Fibroblast of lung (primary cell): ENCODE measurements at regions not wholly inside any gene's neighbourhood (a gene's known extent, or its start where the extent isn't known, plus 50 kb on each side); places are given as distances from the start of the nearest gene placed in this dataset.

Experiments
- DNase-seq, 2 donors: peaks; one replicate each; pipeline versions ENCODE4 v3.0.0 to v3.0.0-alpha.2; 2010; ENCODE audit warnings: low read depth in 2 of 2
- H2AFZ ChIP-seq: 2 replicates; pipeline ENCODE4 v1.5.1; 2012; ENCODE audit warnings: low read length, control low read depth, inconsistent platforms
- H3K27ac ChIP-seq: 2 replicates; pipeline ENCODE4 v1.5.1; 2011; ENCODE audit warnings: low read length, control low read depth; ENCODE audit not compliant: insufficient read depth
- H3K27me3 ChIP-seq: 2 replicates; pipeline ENCODE4 v1.5.1; 2011; ENCODE audit warnings: mild to moderate bottlenecking, low read length; ENCODE audit not compliant: control insufficient read depth, insufficient read depth
- H3K36me3 ChIP-seq: 2 replicates; pipeline ENCODE4 v1.5.1; 2011; ENCODE audit warnings: low read length; ENCODE audit not compliant: control insufficient read depth, insufficient read depth
- H3K4me1 ChIP-seq: 2 replicates; pipeline ENCODE4 v1.5.1; 2011; ENCODE audit warnings: low read length; ENCODE audit not compliant: control insufficient read depth, insufficient read depth; ENCODE audit errors: extremely low read depth
- H3K4me2 ChIP-seq: 2 replicates; pipeline ENCODE4 v1.5.1; 2011; ENCODE audit warnings: low read length, control low read depth; ENCODE audit not compliant: insufficient read depth; ENCODE audit errors: extremely low read depth
- H3K4me3 ChIP-seq, 4 experiments: fragments of 200-600 bp in 1 of 4; sonication (generic) in 1 of 4; replicated peaks in 1 of 4; 2 replicates each; pipeline ENCODE4 v1.5.1; 2011 to 2016; ENCODE audit warnings: low read length in 4 of 4, low read depth in 3 of 4, mild to moderate bottlenecking in 3 of 4, control low read depth in 2 of 4, inconsistent platforms in 1 of 4, mixed read lengths in 1 of 4; ENCODE audit not compliant: insufficient read depth in 1 of 4; ENCODE audit errors: control extremely low read depth in 1 of 4
- H3K79me2 ChIP-seq: 2 replicates; pipeline ENCODE4 v1.5.1; 2012; ENCODE audit warnings: mild to moderate bottlenecking, low read length, inconsistent platforms; ENCODE audit not compliant: control insufficient read depth, insufficient read depth
- H3K9ac ChIP-seq: 2 replicates; pipeline ENCODE4 v1.5.1; 2011; ENCODE audit warnings: mild to moderate bottlenecking, low read length, control low read depth; ENCODE audit not compliant: insufficient read depth
- H3K9me3 ChIP-seq: 2 replicates; pipeline ENCODE4 v1.5.1; 2012; ENCODE audit warnings: low read depth, low read length; ENCODE audit not compliant: control insufficient read depth, insufficient read depth
- H4K20me1 ChIP-seq: 2 replicates; pipeline ENCODE4 v1.5.1; 2011; ENCODE audit warnings: low read length; ENCODE audit not compliant: control insufficient read depth, insufficient read depth; ENCODE audit errors: extremely low read depth
- CTCF ChIP-seq, 2 donors: IDR thresholded peaks in 1 of 2; conservative IDR thresholded peaks in 1 of 2; 1 replicate in 1 of 2; 2 replicates in 1 of 2; pipeline ENCODE4 v1.5.1; 2011 to 2012; ENCODE audit warnings: low read length in 2 of 2, control low read depth in 1 of 2, inconsistent platforms in 1 of 2, low read depth in 1 of 2, mild to moderate bottlenecking in 1 of 2
- EZH2 ChIP-seq: IDR thresholded peaks from 2 replicates; pipeline ENCODE4 v1.5.1; 2012; ENCODE audit warnings: low read length, control low read depth, mild to moderate bottlenecking; ENCODE audit errors: missing control alignments

GRCh38 chr13:34779171-34779570 lies 162.9 kb upstream of the NBEA start:
- Histone ChIP-seq H3K4me1 (no peaks in the 10 kb centered on the region), H3K79me2 (no peaks in the 10 kb centered on the region), H3K27me3 (no peaks in the 10 kb centered on the region), H3K27ac (no peak overlapping the region), H3K9ac (no peak overlapping the region), H4K20me1 (no peaks in the 10 kb centered on the region), H3K9me3 (no peaks in the 10 kb centered on the region), H2AFZ (no peak overlapping the region), H3K4me3 (no peak overlapping the region), H3K36me3 (no peaks in the 10 kb centered on the region), H3K4me2 (no peak overlapping the region)
- DNase-seq, result no peak
- no peak for TF ChIP-seq EZH2
- TF ChIP-seq CTCF (conservative IDR thresholded peaks at IDR 0.05 in 1 of 2, IDR thresholded peaks at IDR 0.05 in 1 of 2; ENCODE audit: low read depth in 1 of 2, low read length in 2 of 2), result no peak

- H2AFZ ChIP-seq, result no peak overlapping the region
- no peaks in the 10 kb centered on the region for H4K20me1 ChIP-seq
- H3K27ac ChIP-seq, result no peak overlapping the region
- H3K4me1 ChIP-seq, result no peaks in the 10 kb centered on the region
- H3K27me3 ChIP-seq, result no peaks in the 10 kb centered on the region
- no peaks in the 10 kb centered on the region for H3K9me3 ChIP-seq
- TF ChIP-seq CTCF (conservative IDR thresholded peaks at IDR 0.05 in 1 of 2, IDR thresholded peaks at IDR 0.05 in 1 of 2; ENCODE audit: low read depth in 1 of 2, low read length in 2 of 2), result no peak
- DNase-seq, result no peak
- no peak overlapping the region for H3K4me3 ChIP-seq
- no peak overlapping the region for H3K4me2 ChIP-seq
- H3K79me2 ChIP-seq, result no peaks in the 10 kb centered on the region
- no peak overlapping the region for H3K9ac ChIP-seq
- H3K36me3 ChIP-seq, result no peaks in the 10 kb centered on the region
Measured at GRCh38 chr13:34793301-34793700, 148.8 kb upstream of the NBEA start.

GRCh38 chr13:34803756-34804155 lies 138.3 kb upstream of the NBEA start:
- Histone ChIP-seq H3K27ac (no peak overlapping the region), H2AFZ (no peak overlapping the region), H3K36me3 (no peaks in the 10 kb centered on the region), H3K4me1 (no peaks in the 10 kb centered on the region), H3K79me2 (no peaks in the 10 kb centered on the region), H3K9ac (no peak overlapping the region), H3K4me3 (no peak overlapping the region), H4K20me1 (no peaks in the 10 kb centered on the region), H3K9me3 (no peaks in the 10 kb centered on the region), H3K4me2 (no peak overlapping the region), H3K27me3 (no peaks in the 10 kb centered on the region)
- no peak for TF ChIP-seq EZH2
- TF ChIP-seq CTCF (conservative IDR thresholded peaks at IDR 0.05 in 1 of 2, IDR thresholded peaks at IDR 0.05 in 1 of 2; ENCODE audit: low read depth in 1 of 2, low read length in 2 of 2), result no peak
- DNase-seq, result no peak
